ENCODE measurements at regions not wholly inside any gene's neighbourhood (a gene's known extent, or its start where the extent isn't known, plus 50 kb on each side); places are given as distances from the start of the nearest gene placed in this dataset.

GRCh38 chr9:89655990-89656657 lies 51.3 kb downstream of the GADD45G start:
- Mint-ChIP-seq H3K27ac (peak overlapping the region in 1 of 2 donors; percentile 51), H3K36me3 (no peaks in the 10 kb centered on the region), H3K9me3 (no peaks in the 10 kb centered on the region)
- peak; percentile 35 to 73 for ATAC-seq
- DNase-seq (ENCODE audit: low spot score in 2 of 2), result no peak

- ATAC-seq, result no peak
Observed at GRCh38 chr9:89657295-89657694, 52.5 kb downstream of the GADD45G start.

GRCh38 chr9:89657765-89658164 lies 53.0 kb downstream of the GADD45G start:
- Mint-ChIP-seq H3K36me3 (no peaks in the 10 kb centered on the region), H3K27ac (peak overlapping the region in 1 of 2 donors; percentile 65), H3K9me3 (no peaks in the 10 kb centered on the region)
- ATAC-seq (peak; percentile 53 to 76), DNase-seq (ENCODE audit: low spot score in 2 of 2) (no peak)

More at GRCh38 chr9:89657295-89657694, 52.5 kb downstream of the GADD45G start:
- no peak for DNase-seq (ENCODE audit: low spot score in 2 of 2)
- no peaks in the 10 kb centered on the region for H3K9me3 Mint-ChIP-seq
- H3K27ac Mint-ChIP-seq, result peak overlapping the region in 1 of 2 donors; percentile 51
- H3K36me3 Mint-ChIP-seq, result no peaks in the 10 kb centered on the region

GRCh38 chr9:89658401-89658800 lies 53.6 kb downstream of the GADD45G start:
- no peaks in the 10 kb centered on the region for H3K9me3 Mint-ChIP-seq
- no peaks in the 10 kb centered on the region for H3K36me3 Mint-ChIP-seq
- ATAC-seq (no peak), DNase-seq (ENCODE audit: low spot score in 2 of 2) (no peak)
- H3K27ac Mint-ChIP-seq, result no peak overlapping the region

GRCh38 chr9:89658931-89659330 lies 54.1 kb downstream of the GADD45G start:
- DNase-seq (ENCODE audit: low spot score in 2 of 2), result no peak
- no peaks in the 10 kb centered on the region for H3K36me3 Mint-ChIP-seq
- H3K27ac Mint-ChIP-seq, result no peak overlapping the region
- no peaks in the 10 kb centered on the region for H3K9me3 Mint-ChIP-seq
- no peak for ATAC-seq

GRCh38 chr9:89659473-89659872 lies 54.7 kb downstream of the GADD45G start:
- ATAC-seq, result no peak
- H3K9me3 Mint-ChIP-seq, result no peaks in the 10 kb centered on the region
- no peaks in the 10 kb centered on the region for H3K36me3 Mint-ChIP-seq
- H3K27ac Mint-ChIP-seq, result no peak overlapping the region
- DNase-seq (ENCODE audit: low spot score in 2 of 2), result no peak

- no peak for ATAC-seq
- no peak for DNase-seq (ENCODE audit: low spot score in 2 of 2)
- H3K9me3 Mint-ChIP-seq, result no peaks in the 10 kb centered on the region
- H3K36me3 Mint-ChIP-seq, result no peaks in the 10 kb centered on the region
- H3K27ac Mint-ChIP-seq, result no peak overlapping the region
Observed at GRCh38 chr9:89659891-89660685, 55.3 kb downstream of the GADD45G start.

- no peak overlapping the region for H3K27ac Mint-ChIP-seq
- H3K9me3 Mint-ChIP-seq, result no peaks in the 10 kb centered on the region
- ATAC-seq (no peak), DNase-seq (ENCODE audit: low spot score in 2 of 2) (no peak)
- no peaks in the 10 kb centered on the region for H3K36me3 Mint-ChIP-seq
Observed at GRCh38 chr9:89661391-89661949, 56.7 kb downstream of the GADD45G start.

- no peak for DNase-seq (ENCODE audit: low spot score in 2 of 2)
- Mint-ChIP-seq H3K36me3 (no peaks in the 10 kb centered on the region), H3K27ac (no peak overlapping the region), H3K9me3 (no peaks in the 10 kb centered on the region)
- ATAC-seq, result no peak
Observed at GRCh38 chr9:89661956-89662717, 57.3 kb downstream of the GADD45G start.

- H3K27ac Mint-ChIP-seq, result no peak overlapping the region
- ATAC-seq (peak in 1 of 2 donors; percentile 34), DNase-seq (ENCODE audit: low spot score in 2 of 2) (no peak)
- no peaks in the 10 kb centered on the region for H3K36me3 Mint-ChIP-seq
- no peaks in the 10 kb centered on the region for H3K9me3 Mint-ChIP-seq
Observed at GRCh38 chr9:89662718-89663613, 58.2 kb downstream of the GADD45G start.

- no peaks in the 10 kb centered on the region for H3K9me3 Mint-ChIP-seq
- no peak for ATAC-seq
- no peak overlapping the region for H3K27ac Mint-ChIP-seq
Observed at GRCh38 chr9:89663614-89663970, 58.8 kb downstream of the GADD45G start.

GRCh38 chr9:89664010-89664409 lies 59.2 kb downstream of the GADD45G start:
- H3K9me3 Mint-ChIP-seq, result no peaks in the 10 kb centered on the region
- ATAC-seq, result no peak
- H3K27ac Mint-ChIP-seq, result no peak overlapping the region
- no peak for DNase-seq (ENCODE audit: low spot score in 2 of 2)
- H3K36me3 Mint-ChIP-seq, result no peaks in the 10 kb centered on the region

More at GRCh38 chr9:89663614-89663970, 58.8 kb downstream of the GADD45G start:
- no peak for DNase-seq (ENCODE audit: low spot score in 2 of 2)
- H3K36me3 Mint-ChIP-seq, result no peaks in the 10 kb centered on the region

GRCh38 chr9:89664896-89665329 lies 60.1 kb downstream of the GADD45G start:
- no peaks in the 10 kb centered on the region for H3K9me3 Mint-ChIP-seq
- DNase-seq (ENCODE audit: low spot score in 2 of 2), result no peak
- no peak for ATAC-seq
- H3K36me3 Mint-ChIP-seq, result no peaks in the 10 kb centered on the region
- no peak overlapping the region for H3K27ac Mint-ChIP-seq

- DNase-seq (ENCODE audit: low spot score in 2 of 2) (no peak), ATAC-seq (no peak)
- Mint-ChIP-seq H3K9me3 (peaks cover 3% of the 10 kb centered on the region in 2 donors), H3K36me3 (no peaks in the 10 kb centered on the region), H3K27ac (no peak overlapping the region)
Observed at GRCh38 chr9:89666364-89666763, 61.6 kb downstream of the GADD45G start.

- H3K27ac Mint-ChIP-seq, result no peak overlapping the region
- DNase-seq (ENCODE audit: low spot score in 2 of 2) (no peak), ATAC-seq (no peak)
- H3K36me3 Mint-ChIP-seq, result no peaks in the 10 kb centered on the region
- H3K9me3 Mint-ChIP-seq, result peaks cover 8% of the 10 kb centered on the region in 2 donors
Observed at GRCh38 chr9:89666950-89667349, 62.1 kb downstream of the GADD45G start.

GRCh38 chr9:89667726-89668125 lies 62.9 kb downstream of the GADD45G start:
- DNase-seq (ENCODE audit: low spot score in 2 of 2) (no peak), ATAC-seq (no peak)
- Mint-ChIP-seq H3K9me3 (peaks cover 8% of the 10 kb centered on the region in 2 donors), H3K36me3 (no peaks in the 10 kb centered on the region), H3K27ac (no peak overlapping the region)

Measured in activated naive CD4-positive, alpha-beta T cell treated with anti-CD3 and anti-CD28 coated beads, Interleukin-2, amount 50 U/mL, for 72 hours (primary cell).